ENCODE measurements at regions not wholly inside any gene's neighbourhood (a gene's known extent, or its start where the extent isn't known, plus 50 kb on each side); places are given as distances from the start of the nearest gene placed in this dataset.
"Not testable (repeated sequence)": the region's sequence is repeated elsewhere in the genome, so short reads cannot be mapped to it uniquely, and the experiment has no call there.

DNA sequence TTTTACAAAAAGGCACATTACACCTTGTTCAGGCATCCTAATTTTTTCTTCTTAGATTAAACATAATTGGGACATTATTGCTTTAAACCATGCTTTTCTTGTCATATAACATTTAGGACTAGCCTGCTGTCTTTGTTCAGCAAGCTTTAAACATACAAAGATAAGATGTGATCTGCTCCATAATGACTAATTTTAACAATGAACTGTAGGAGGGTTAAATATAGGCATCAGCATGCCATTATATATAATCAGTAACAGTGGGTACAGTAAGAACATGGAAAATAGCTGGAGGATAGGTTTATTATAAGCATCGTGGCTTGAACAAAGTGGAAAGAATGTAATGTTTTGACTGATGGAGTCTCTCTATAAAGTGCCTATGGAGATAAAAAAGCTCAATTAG, 661.7 kb downstream of the SLITRK6 start:
- no peak for DNase-seq (ENCODE audit: low read depth in 4 of 4, low spot score in 1 of 4)

DNA sequence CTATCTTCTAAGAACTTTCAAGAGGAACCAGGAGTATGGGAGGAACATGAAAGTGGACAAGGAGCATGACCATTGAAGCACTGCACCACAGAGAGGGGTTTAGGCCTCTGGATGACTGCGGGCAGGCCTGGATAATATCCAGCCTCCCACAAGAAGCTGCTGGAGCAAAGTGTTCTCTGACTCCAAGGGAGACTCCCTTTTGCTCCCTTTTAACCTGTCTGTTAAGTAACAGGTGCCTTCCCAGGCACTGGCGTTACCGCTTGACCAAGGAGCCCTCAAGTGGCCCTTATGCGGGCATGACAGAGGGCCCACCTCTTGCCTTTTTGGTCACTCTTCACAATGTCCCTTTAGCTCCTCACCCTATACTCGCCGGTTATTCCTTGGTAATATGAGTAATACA, 666.2 kb downstream of the SLITRK6 start:
- DNase-seq (ENCODE audit: low read depth in 4 of 4, low spot score in 1 of 4): no peak

DNA sequence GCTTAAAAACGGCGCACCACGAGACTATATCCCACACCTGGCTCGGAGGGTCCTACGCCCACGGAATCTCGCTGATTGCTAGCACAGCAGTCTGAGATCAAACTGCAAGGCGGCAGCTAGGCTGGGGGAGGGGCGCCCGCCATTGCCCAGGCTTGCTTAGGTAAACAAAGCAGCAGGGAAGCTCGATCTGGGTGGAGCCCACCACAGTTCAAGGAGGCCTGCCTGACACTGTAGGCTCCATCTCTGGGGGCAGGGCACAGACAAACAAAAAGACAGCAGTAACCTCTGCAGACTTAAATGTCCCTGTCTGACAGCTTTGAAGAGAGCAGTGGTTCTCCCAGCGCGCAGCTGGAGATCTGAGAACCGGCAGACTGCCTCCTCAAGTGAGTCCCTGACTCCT, 675.7 kb downstream of the SLITRK6 start:
- not testable (repeated sequence) for DNase-seq (ENCODE audit: low read depth in 4 of 4, low spot score in 1 of 4)

DNA sequence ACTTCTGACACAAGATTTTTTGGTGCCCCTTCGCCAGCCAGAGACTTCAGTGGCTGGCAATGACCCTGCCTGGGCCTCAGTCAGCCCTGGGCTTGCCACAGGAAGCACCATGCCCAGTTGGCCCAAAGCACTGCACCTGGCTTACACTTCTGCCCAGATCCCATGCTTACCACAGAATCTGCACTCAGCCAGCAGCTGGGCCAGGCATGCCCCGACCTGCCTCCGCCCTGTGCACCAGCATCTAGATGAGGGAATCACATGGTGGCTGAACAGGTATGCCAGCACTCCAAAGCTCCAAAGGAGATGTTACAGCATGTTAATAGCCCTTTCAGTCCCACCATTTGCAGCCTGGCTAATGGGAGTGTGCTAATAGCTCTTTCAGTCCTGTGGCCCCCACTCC, 690.9 kb downstream of the SLITRK6 start:
- DNase-seq (ENCODE audit: low read depth in 4 of 4, low spot score in 1 of 4): no peak

DNA sequence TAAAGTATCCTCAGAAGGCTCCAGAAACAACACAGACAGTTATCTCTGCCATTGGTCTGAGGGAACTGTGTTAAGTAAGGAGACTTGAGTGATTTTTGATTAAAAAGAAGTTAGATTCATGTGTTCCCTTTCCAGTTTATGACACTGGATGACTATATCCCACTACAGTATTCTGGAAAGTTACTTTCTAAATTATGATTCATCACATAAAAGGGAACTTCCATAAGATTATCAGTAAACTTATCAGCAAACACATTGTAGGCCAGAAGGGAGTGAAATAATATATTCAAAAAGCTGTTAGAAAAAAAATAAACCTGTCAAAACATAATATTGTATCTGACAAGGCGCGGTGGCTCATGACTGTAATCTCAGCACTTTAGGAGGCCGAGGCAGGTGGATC, 700.0 kb downstream of the SLITRK6 start:
- DNase-seq (ENCODE audit: low read depth in 4 of 4, low spot score in 1 of 4): no peak

DNA sequence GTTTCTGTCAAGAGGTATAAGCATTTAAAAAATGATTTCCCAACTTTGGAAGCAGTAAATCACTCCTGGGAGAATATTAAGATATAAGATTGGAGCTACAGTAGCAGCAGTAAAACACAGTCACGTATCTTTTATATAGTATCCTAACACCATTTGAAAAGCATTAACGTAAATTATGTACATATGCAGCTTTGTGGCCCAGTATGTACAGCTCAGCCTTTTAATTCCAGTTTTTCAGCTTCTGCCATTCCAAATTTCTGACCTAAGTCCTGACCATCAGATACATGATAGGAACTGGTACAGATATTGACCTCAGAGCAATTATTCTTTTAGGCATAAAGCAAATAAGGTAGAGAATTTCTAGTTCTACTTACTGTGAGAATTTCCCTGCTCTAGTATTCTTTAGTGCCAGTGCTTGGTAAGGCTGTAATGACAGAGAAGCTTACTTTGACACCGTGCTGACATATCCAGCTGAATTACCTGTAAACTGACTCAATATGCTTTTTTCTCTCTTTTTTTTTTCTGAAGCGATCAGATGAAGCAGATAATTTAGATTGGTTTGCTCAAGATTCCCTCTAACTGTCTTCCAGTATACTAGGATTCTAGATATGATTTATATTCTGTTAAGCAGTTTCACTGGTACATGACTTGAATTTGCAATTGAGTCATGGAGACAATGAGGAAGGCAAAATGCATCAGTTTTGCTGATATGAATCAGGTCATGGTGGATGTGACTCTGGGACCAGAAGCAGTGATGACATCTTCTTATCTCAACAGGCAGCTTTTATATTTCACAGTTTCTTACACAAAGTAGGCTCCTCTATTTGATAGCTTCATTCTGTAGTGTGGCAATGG, 703.6 kb downstream of the SLITRK6 start:
- no peak for DNase-seq (ENCODE audit: low read depth in 4 of 4, low spot score in 1 of 4)

DNA sequence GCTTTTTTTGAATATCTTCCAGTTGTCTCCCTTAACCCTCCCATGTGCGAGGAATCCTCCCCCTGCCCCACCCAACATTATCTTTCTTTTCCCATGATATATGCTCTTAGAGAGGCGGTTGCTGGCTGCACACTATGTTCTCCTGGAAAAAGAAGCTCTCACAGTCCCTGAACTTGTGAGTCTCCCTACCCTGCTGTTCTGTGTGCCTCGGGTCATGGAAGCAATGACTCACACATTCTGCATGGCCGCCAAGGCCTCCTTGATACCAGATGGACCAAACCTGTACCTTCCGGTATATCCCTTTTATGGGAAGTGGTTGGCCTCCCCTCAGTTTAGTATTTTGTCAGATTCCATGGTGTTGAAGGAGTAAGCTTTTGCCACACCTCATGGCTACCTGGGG, 705.4 kb downstream of the SLITRK6 start:
- no peak for DNase-seq (ENCODE audit: low read depth in 4 of 4, low spot score in 1 of 4)

DNA sequence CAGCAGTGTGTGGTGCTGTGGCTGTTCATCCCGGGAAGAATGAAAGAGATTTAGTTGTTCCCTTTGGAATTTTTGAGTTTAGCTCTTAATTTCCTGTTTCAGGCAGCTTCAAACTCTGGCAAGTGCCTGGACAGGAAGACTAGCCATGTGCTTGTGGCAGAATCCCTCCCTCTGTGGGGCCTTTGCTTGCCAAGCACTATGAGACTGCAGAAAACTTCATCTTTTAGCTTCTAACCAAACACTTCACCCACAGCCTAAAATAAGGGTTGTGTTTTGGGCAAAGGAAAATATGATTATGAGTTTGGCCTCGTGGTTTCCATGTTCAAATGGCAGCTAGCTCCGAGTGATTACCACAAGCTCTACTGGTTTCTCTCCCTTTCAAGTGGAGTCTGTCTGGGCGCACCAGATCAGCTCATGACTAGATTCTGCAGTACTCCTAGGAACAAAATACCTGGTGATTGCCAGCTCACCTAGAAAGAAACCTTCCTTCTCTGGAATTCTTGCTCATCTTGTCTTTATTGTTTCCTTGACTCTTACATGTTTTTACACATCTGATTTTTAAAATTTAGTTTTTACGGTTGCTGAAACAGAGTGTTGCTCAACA, 707.5 kb downstream of the SLITRK6 start:
- no peak for DNase-seq (ENCODE audit: low read depth in 4 of 4, low spot score in 1 of 4)

DNA sequence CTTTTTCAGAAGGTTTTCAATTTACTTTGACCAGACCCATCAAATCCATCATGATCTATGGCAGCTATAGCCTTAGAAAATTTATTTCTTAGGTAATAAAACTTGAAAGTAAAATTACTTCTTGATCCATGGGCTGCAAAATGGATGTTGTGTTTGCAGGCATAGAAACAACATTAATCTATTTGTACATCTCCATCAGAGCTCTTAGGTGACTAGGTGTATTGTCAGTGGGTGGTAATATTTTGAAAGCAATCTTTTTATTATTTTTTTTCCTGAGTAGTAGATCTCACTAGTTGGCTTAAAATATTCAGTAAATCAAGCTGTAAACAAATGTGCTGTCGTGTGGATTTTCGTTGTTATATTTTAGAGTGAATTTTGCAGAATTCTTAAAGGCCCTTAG, 710.0 kb downstream of the SLITRK6 start:
- DNase-seq (ENCODE audit: low read depth in 4 of 4, low spot score in 1 of 4): no peak

DNA sequence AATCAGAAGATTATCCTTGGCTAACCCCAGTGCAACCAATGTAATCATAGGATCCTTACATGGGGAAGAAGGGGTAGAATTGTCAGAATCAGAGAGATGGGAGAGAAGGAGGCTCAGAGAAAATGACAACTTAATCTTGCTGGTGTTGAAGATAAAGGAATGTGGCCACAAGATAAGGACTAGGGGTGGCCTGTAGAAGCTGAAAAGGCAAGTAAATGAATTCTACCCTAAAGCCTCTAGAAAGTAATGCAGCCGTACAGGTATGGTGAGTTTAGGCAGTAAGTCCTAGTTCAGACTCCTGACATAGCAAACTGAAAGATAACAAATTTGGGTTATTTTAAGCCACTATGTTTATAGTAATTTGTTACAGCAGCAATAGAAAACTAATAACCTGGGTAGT, 718.5 kb downstream of the SLITRK6 start:
- no peak for DNase-seq (ENCODE audit: low read depth in 4 of 4, low spot score in 1 of 4)

DNA sequence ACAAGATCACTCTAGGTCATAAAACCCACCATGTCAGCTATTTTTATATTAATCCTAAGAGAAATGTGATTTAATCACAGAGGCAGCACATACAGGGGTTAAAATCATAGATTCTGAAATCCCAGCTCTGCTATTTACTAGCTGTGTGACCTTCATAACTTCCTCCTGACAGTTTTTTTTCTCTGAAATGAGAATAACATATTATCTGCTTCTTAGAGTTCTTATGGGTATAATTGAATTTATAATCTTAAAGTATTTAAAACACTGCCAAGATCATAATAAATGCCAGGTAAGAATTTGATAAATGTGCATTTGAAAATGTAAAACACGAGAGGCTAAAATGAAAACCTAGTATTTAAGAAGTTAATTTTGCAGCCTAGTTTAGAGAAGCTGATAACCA, 722.9 kb downstream of the SLITRK6 start:
- DNase-seq (ENCODE audit: low read depth in 4 of 4, low spot score in 1 of 4): no peak

DNA sequence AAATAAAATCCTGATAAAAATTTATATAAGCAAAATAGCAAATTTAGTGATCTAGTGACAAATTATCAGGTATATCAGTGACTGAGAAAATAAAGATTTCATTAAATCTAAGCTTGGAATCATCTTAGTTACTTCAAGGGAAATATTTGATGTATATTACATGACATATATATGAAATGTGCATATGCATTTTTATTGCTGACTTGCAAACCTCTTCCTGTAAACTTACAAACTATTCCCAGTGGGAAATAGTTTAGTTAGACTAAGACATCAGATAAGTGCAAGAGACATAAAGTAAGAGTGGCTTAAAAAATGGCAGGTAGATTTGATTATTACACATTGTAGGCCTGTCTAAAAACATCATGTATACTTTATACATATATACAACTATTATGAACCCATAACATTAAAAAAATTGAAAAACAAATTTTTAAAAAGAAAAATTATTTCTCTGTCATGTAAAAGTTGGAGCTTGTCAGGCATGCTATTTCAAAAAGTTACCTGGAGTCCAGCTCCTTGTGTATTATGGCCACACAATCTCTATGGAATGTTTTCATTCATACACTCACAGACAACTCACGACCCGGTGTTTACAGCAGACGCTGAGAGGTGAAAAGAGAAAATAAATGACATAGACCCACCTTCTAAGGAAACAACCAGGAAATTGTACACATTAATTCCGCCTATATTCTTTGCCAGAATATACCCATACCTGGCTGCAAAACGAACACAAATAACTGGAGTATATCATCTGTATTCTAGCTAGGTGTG, 724.5 kb downstream of the SLITRK6 start:
- DNase-seq (ENCODE audit: low read depth in 4 of 4, low spot score in 1 of 4): no peak

DNA sequence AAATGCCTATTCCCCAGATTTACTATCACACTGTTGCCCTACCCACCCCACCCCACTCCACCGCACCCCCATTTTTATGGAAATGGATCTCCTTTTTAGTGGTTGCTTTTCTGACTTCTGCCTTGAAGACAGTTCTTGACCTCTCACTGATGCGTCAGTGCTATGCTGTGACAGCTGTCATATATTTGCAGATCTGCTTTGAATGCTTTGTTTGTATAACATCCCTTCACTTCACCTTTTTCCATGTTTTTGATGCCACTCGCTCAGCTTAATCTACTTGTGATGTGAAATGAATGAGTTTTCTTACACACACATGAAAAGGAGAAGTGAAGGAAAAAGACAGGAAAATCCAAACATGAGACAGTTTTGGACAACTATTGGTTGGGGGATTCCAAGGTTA, 731.0 kb downstream of the SLITRK6 start:
- DNase-seq (ENCODE audit: low read depth in 4 of 4, low spot score in 1 of 4): no peak

DNA sequence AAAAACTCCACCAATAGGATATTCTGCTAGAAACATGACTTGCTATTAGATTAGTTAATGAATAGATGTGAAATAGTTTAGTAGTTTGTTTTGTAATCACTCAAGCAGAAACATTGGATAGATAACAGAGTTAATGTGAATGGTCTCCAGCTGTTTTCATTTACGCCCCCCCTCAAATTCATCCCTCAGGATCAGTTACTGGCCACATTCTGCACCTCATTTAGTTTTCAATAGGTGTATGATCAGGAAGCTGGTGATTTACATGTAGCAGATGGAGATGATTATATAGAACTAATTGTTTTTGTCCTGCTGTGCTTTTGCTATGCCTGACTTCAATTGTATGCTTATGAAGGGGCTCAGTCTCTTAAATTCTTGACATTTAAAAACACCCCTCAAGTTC, 759.0 kb downstream of the SLITRK6 start:
- no peak for DNase-seq (ENCODE audit: low read depth in 4 of 4, low spot score in 1 of 4)

DNA sequence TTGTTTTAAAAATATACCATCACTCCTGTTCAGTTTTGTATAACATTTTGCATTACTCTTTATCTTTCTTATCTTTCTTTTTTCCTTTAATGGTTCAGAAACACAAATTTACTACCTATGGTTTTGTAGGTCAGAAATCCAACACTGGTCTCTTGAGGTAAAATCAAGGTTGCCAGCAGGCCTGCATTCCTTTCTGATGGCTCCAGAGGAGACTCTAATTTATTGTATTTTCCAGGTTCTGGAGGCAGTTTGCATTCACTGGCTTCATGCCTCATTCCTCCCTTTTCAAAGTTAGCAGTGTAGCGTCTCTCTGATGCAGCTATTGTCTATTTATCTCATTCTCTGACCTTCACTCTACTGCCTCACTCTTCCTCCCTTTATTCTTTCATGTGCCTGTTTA, 767.4 kb downstream of the SLITRK6 start:
- no peak for DNase-seq (ENCODE audit: low read depth in 4 of 4, low spot score in 1 of 4)

DNA sequence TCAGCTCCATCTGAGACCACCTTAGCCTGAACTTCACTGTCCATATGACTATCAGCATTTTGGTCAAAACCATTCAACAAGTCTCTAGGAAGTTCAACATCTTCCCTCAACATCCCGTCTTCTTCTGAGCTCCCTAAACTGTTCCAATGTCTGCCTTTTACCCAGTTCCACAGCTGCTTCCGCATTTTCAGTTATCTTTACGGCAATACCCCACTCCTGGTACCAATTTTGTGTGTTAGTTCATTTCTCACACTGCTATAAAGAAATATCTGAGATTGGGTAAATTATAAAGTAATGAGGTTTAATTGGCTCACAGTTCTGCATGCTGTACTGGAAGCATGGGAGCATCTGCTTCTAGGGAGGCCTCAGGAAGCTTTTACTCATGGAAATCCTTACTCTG, 771.2 kb downstream of the SLITRK6 start:
- DNase-seq (ENCODE audit: low read depth in 4 of 4, low spot score in 1 of 4): no peak

DNA sequence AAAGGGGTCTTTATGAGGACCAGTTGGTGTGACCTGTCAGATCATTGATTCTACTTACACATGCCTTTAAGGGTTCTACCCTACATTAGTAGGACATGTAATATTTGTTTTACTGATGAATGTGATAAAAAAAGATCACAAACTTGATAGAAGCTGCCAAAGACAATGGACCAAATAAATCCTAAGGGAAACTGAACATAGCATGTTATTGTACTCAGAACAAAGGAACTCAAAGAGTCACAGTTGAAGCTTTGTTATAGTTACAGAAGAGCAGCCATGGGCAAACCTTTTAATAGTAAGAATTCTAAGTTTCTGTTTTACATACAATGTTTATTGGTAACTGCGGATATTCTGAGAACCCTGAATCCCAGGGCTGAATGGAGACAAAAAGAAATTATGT, 780.1 kb downstream of the SLITRK6 start:
- no peak for DNase-seq (ENCODE audit: low read depth in 4 of 4, low spot score in 1 of 4)

DNA sequence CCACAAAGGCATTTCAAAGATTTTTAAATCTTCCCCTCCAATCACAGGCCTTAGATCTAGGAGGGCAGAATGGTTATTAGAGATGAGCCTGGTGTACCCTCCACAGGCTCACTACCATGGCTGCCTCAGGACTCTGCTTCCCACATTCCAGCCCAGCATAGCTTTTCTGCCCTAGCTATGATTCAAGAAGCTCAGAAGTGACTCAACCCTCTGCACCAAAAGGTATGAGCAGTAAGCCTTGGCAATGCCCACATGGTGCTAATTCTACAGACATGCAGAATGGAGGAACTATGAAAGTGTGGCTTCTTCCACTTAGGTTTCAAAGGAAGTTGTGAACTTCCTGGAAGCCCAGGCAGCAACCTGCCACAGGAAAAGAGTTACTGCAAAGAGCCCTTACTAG, 786.2 kb downstream of the SLITRK6 start:
- DNase-seq (ENCODE audit: low read depth in 4 of 4, low spot score in 1 of 4): no peak

DNA sequence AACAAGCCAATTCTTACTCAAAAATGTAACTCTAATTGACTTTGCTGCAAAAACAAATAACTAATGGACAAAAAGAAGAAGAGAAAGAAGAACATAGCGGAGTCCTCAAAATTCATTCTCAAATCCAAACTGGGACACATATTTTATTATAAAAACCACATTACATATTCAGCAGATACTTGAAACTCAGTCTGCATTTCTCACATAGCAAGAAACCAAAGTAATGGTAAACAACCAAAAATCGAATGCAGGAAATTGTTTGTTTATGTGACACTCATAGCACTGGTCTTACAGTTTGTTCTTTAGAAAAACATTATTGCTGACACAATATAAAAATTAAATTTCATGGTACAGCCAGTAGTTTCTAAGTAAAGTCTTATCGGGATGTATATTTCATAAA, 789.8 kb downstream of the SLITRK6 start:
- DNase-seq (ENCODE audit: low read depth in 4 of 4, low spot score in 1 of 4): no peak

DNA sequence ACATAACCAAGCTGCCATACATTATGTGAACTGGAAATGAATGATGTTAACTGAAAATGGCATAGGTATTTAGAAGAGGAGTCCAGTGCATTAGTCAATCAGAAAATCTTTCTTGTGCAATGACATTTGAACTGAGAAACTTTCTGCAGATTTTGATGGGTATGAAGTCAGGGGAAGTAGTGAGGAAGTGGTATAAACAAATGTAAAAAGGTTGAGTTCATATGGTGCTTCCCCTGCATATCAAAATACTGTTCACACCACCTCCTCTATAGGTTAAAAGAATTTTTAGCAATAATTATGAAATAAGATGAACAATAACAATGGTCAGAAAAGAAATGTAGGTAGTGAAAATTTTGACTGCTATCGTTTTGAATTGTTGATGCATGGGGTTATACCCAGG, 800.0 kb downstream of the SLITRK6 start:
- DNase-seq (ENCODE audit: low read depth in 4 of 4, low spot score in 1 of 4): no peak

DNA sequence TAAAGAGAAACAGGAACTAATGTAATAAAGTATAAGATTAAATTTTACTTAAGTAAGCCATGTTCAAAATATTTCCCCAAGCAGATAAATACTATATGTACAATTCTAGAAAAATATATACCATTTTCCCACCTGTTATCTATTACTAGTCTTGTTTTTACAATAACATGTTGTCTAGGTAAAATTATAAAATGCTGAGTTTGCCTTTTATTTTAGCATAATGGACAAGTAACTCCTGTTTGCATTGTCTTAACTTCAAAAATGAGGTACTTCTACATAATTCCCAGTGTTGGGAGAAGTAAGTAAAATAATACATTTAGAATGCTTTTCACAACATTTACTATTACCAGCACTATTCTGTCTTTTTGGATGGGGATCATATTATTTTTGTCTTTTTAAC, 800.5 kb downstream of the SLITRK6 start:
- no peak for DNase-seq (ENCODE audit: low read depth in 4 of 4, low spot score in 1 of 4)

DNA sequence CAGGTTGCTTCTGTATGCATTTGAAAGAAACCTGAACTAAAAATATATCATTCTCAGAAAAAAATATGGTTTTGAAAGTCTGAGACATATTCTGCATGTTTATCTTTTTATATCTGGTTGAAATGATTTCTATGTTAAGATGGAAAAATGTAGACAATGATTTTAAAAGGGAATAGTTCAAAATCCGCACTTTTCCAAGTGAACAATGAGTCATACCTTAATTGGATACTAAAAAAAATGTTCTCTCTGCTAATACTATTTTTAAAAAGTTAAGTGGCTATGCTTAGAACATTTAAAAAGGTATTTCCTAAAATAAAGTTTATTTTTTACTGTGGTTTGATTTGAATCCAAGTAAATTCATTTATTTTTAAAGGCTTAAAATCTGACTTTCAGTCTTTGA, 801.4 kb downstream of the SLITRK6 start:
- no peak for DNase-seq (ENCODE audit: low read depth in 4 of 4, low spot score in 1 of 4)

Measured in stimulated activated CD4-positive, alpha-beta T cell treated with anti-CD3 and anti-CD28 coated beads, Interleukin-1b, Interleukin-23, amount 100 ng/mL, for 24 hours (primary cell).